GM12872 (cell line): ENCODE measurements at regions not wholly inside any gene's neighbourhood (a gene's known extent, or its start where the extent isn't known, plus 50 kb on each side); places are given as distances from the start of the nearest gene placed in this dataset.

Experiments used
- CTCF ChIP-seq: IDR thresholded peaks from 3 replicates; pipeline ENCODE4 v1.5.1; 2011; ENCODE audit warnings: low read depth, mild to moderate bottlenecking, low read length, moderate library complexity; ENCODE audit not compliant: insufficient read depth

- no peak for TF ChIP-seq CTCF
Measured at GRCh38 chrY:7792431-7792830, 880.9 kb upstream of the AMELY start.

GRCh38 chrY:7781501-7781900 lies 869.9 kb upstream of the AMELY start:
- no peak for TF ChIP-seq CTCF

- TF ChIP-seq CTCF = no peak
Measured at GRCh38 chrY:7771771-7772170, 860.2 kb upstream of the AMELY start.

- TF ChIP-seq CTCF = no peak
Measured at GRCh38 chrY:7769790-7770375, 858.3 kb upstream of the AMELY start.

GRCh38 chrY:7768901-7769300 lies 857.3 kb upstream of the AMELY start:
- no peak for TF ChIP-seq CTCF

- no peak for TF ChIP-seq CTCF
Measured at GRCh38 chrY:7753711-7754110, 842.2 kb upstream of the AMELY start.

GRCh38 chrY:7746781-7747180 lies 835.2 kb upstream of the AMELY start:
- TF ChIP-seq CTCF = no peak

GRCh38 chrY:7745581-7745901 lies 834.0 kb upstream of the AMELY start:
- TF ChIP-seq CTCF = no peak
